ENCODE measurements at regions not wholly inside any gene's neighbourhood (a gene's known extent, or its start where the extent isn't known, plus 50 kb on each side); places are given as distances from the start of the nearest gene placed in this dataset.

DNA sequence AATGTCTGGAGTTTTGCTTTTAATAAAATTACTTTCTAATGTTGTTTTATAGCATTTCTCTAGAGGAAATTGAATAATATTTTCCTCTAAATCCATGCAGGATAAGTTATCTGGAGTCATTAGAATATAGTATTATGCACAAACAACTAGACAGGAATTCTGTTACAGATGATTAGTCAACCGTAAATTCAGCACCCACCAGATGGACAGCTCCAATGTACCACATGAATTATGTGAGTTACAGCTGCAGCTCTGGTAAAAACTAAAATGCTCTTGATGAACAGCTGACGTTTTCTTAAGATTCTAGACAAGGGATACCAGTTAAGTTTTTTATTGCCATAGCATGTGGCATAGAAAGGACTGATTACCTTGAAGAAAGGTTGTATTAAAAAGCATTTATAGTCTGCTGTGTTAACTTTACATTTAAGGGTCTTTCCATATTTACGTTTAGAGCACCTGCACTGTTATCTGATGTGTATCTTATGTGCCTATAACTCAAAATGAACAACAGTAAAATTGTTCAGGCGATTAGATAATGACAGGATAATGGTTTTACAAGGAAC, 321.4 kb upstream of the LRFN5 start:
- TF ChIP-seq CTCF (IDR thresholded peaks at IDR 0.05; ENCODE audit: insufficient read depth, low read length, poor library complexity, severe bottlenecking) = no peak
- Histone ChIP-seq H3K36me3 (ENCODE audit: control insufficient read depth, insufficient read depth, low read length) (no peaks in the 10 kb centered on the region), H3K4me3 (ENCODE audit: low read depth, low read length) (no peak overlapping the region), H3K27me3 (ENCODE audit: control insufficient read depth, insufficient read depth, low read length) (no peaks in the 10 kb centered on the region)
- DNase-seq (ENCODE audit: low read depth) = no peak

DNA sequence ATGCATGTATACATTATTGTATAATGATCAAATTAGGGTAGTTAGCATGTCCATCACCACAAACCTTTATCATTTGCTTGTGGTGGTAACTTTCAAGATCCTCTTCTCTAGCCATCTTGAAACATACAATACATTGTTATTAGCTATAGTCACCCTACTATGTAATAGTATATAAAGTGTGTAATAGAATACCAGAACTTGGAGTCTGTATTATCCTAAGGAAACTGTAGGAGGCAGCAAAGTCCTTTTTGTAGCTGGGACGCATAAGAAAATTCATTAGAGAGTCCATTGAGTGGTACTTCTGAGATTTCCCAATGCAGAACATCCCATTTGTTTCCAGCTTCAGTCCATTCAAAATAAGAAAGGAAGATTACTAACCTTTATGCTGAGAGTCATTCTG, 325.9 kb upstream of the LRFN5 start:
- peak; percentile 45 for TF ChIP-seq CTCF (IDR thresholded peaks at IDR 0.05; ENCODE audit: insufficient read depth, low read length, poor library complexity, severe bottlenecking)
- Histone ChIP-seq H3K27me3 (ENCODE audit: control insufficient read depth, insufficient read depth, low read length) (no peaks in the 10 kb centered on the region), H3K36me3 (ENCODE audit: control insufficient read depth, insufficient read depth, low read length) (no peaks in the 10 kb centered on the region), H3K4me3 (ENCODE audit: low read depth, low read length) (no peak overlapping the region)
- no peak for DNase-seq (ENCODE audit: low read depth)

DNA sequence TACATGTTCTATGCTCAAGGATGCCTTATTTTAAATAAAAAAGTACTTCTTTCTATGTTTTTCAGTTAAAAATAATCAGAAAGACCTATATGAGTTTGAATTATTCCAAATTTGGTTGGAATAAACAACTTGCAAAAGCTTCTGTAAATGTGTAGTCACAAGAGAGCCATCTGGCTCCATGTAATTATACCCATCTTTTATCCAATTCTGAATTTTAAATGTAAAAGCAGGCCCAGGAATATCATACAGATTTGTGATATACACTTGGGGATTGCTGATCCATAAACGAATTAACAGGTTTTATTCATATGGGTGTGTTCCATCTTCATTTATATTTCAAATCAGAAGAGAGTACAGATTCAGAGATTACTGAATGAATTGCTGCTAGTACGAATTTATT, 329.2 kb upstream of the LRFN5 start:
- no peak for DNase-seq (ENCODE audit: low read depth)
- no peaks in the 10 kb centered on the region for H3K27me3 ChIP-seq (ENCODE audit: control insufficient read depth, insufficient read depth, low read length)
- H3K36me3 ChIP-seq (ENCODE audit: control insufficient read depth, insufficient read depth, low read length) = no peaks in the 10 kb centered on the region
- no peak for TF ChIP-seq CTCF (IDR thresholded peaks at IDR 0.05; ENCODE audit: insufficient read depth, low read length, poor library complexity, severe bottlenecking)
- no peak overlapping the region for H3K4me3 ChIP-seq (ENCODE audit: low read depth, low read length)

- Histone ChIP-seq H3K4me3 (ENCODE audit: low read depth, low read length) (no peak overlapping the region), H3K27me3 (ENCODE audit: control insufficient read depth, insufficient read depth, low read length) (no peaks in the 10 kb centered on the region), H3K36me3 (ENCODE audit: control insufficient read depth, insufficient read depth, low read length) (no peaks in the 10 kb centered on the region)
- no peak for DNase-seq (ENCODE audit: low read depth)
- no peak for TF ChIP-seq CTCF (IDR thresholded peaks at IDR 0.05; ENCODE audit: insufficient read depth, low read length, poor library complexity, severe bottlenecking)
Observed at GRCh38 chr14:41257476-41257875, 349.2 kb upstream of the LRFN5 start.

DNA sequence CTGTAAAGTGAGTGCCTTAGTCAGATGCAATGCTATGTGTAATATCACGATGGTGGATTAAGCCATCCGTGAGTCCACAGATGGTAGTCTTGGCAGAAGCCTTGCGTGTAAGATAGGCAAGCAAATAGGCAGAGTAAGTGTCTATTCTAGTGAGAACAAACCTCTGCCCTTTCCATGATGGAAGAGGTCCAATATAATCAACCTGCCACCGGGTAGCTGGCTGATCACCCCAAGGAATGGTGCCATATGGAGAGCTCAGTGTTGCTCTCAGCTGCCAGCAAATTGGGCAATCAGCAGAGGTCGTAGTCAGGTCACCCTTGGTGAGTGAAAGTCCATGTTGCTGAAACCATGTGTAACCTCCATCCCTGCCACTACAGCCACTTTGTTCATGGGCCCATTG, 371.2 kb upstream of the LRFN5 start:
- no peaks in the 10 kb centered on the region for H3K36me3 ChIP-seq (ENCODE audit: control insufficient read depth, insufficient read depth, low read length)
- no peak for TF ChIP-seq CTCF (IDR thresholded peaks at IDR 0.05; ENCODE audit: insufficient read depth, low read length, poor library complexity, severe bottlenecking)

GRCh38 chr14:41230683-41231082, 376.0 kb upstream of the LRFN5 start:
- TF ChIP-seq CTCF (IDR thresholded peaks at IDR 0.05; ENCODE audit: insufficient read depth, low read length, poor library complexity, severe bottlenecking) = no peak
- H3K36me3 ChIP-seq (ENCODE audit: control insufficient read depth, insufficient read depth, low read length) = no peaks in the 10 kb centered on the region
- no peaks in the 10 kb centered on the region for H3K27me3 ChIP-seq (ENCODE audit: control insufficient read depth, insufficient read depth, low read length)
- no peak overlapping the region for H3K4me3 ChIP-seq (ENCODE audit: low read depth, low read length)
- DNase-seq (ENCODE audit: low read depth) = no peak

More for the DNA sequence above, 371.2 kb upstream of the LRFN5 start:
- Histone ChIP-seq H3K27me3 (ENCODE audit: control insufficient read depth, insufficient read depth, low read length) (no peaks in the 10 kb centered on the region), H3K4me3 (ENCODE audit: low read depth, low read length) (no peak overlapping the region)
- DNase-seq (ENCODE audit: low read depth) = no peak
